Lower leg skin (tissue), 4 donors: ENCODE measurements at regions not wholly inside any gene's neighbourhood (a gene's known extent, or its start where the extent isn't known, plus 50 kb on each side); places are given as distances from the start of the nearest gene placed in this dataset.

Source experiments
- DNase-seq, 2 donors: peaks; one replicate each; pipeline ENCODE4 v3.0.0-alpha.2; 2019; ENCODE audit warnings: low spot score in 2 of 2
- H3K4me3 ChIP-seq: fragments of 200-600 bp; sonication (generic); 2 replicates; pipeline ENCODE4 v1.5.1; 2017; ENCODE audit warnings: mild to moderate bottlenecking, low read depth; ENCODE audit not compliant: poor library complexity, severe bottlenecking
- CTCF ChIP-seq, 3 donors: fragments of 450-650 bp; IDR thresholded peaks; one replicate each; pipeline ENCODE4 v1.5.1; 2016; ENCODE audit warnings: antibody characterized with exemption in 3 of 3, mild to moderate bottlenecking in 3 of 3, moderate library complexity in 2 of 3
- POLR2A ChIP-seq, 2 donors: fragments of 450-650 bp; IDR thresholded peaks; one replicate each; pipeline ENCODE4 v1.6.1; 2016 to 2017; ENCODE audit warnings: antibody characterized with exemption in 2 of 2, mild to moderate bottlenecking in 1 of 2, moderate library complexity in 1 of 2
- WGBS, 2 donors: methylation state at CpG; one replicate each; pipeline ENCODE4 v1.1.5; 2018; 5-methylcytosine and 5-hydroxymethylcytosine counted together
- intact Hi-C: fragments of 100-400 bp; cut with DNase I; formaldehyde crosslinking; loops from one replicate; pipeline ENCODE4 v1.15.0; 2023; ENCODE audit warnings: low total_unique reads

- intact Hi-C loops: no loop called here
- TF ChIP-seq CTCF (IDR thresholded peaks at IDR 0.05) (no peak), POLR2A (IDR thresholded peaks at IDR 0.05) (no peak)
Observed at GRCh38 chr1:29747196-29747595, 510.9 kb downstream of the PTPRU start.

GRCh38 chr1:29746076-29746665, 509.8 kb downstream of the PTPRU start:
- 79 to 88% methylated on average over 5 of the region's 5 CpGs for WGBS, 2 donors
- intact Hi-C loops: no loop called here
- H3K4me3 ChIP-seq: no peak overlapping the region
- peak in 1 of 2 donors; percentile 70 for DNase-seq
- TF ChIP-seq POLR2A (IDR thresholded peaks at IDR 0.05) (no peak), CTCF (IDR thresholded peaks at IDR 0.05) (no peak)

More at GRCh38 chr1:29747196-29747595, 510.9 kb downstream of the PTPRU start:
- peak in 1 of 2 donors; percentile 17 for DNase-seq
- no peak overlapping the region for H3K4me3 ChIP-seq
- 84 to 87% methylated on average over 3 of the region's 3 CpGs for WGBS, 2 donors

GRCh38 chr1:29744684-29745490, 508.6 kb downstream of the PTPRU start:
- intact Hi-C loops: no loop called here
- no peak overlapping the region for H3K4me3 ChIP-seq
- 51 to 60% methylated on average over 5 to 6 of the region's 6 CpGs for WGBS, 2 donors
- TF ChIP-seq CTCF (IDR thresholded peaks at IDR 0.05) (no peak), POLR2A (IDR thresholded peaks at IDR 0.05) (no peak)
- DNase-seq: no peak

GRCh38 chr1:29743931-29744330, 507.6 kb downstream of the PTPRU start:
- no peak overlapping the region for H3K4me3 ChIP-seq
- DNase-seq: no peak
- TF ChIP-seq CTCF (IDR thresholded peaks at IDR 0.05) (no peak), POLR2A (IDR thresholded peaks at IDR 0.05) (no peak)
- 69 to 83% methylated on average over 7 of the region's 7 CpGs for WGBS, 2 donors
- intact Hi-C loops: no loop called here

- intact Hi-C loops: no loop called here
- 64 to 68% methylated on average over 5 of the region's 5 CpGs for WGBS, 2 donors
- DNase-seq: no peak
- TF ChIP-seq POLR2A (IDR thresholded peaks at IDR 0.05): no peak
- no peak for TF ChIP-seq CTCF (IDR thresholded peaks at IDR 0.05)
- no peak overlapping the region for H3K4me3 ChIP-seq
Observed at GRCh38 chr1:29743264-29743663, 506.9 kb downstream of the PTPRU start.
